Tibial nerve (tissue), 4 donors: ENCODE measurements at regions not wholly inside any gene's neighbourhood (a gene's known extent, or its start where the extent isn't known, plus 50 kb on each side); places are given as distances from the start of the nearest gene placed in this dataset.

Source experiments
- DNase-seq, 2 donors: peaks; one replicate each; pipeline ENCODE4 v3.0.0-alpha.2; 2019; ENCODE audit warnings: low spot score in 2 of 2
- H3K27ac ChIP-seq, 4 donors: fragments of 200-600 bp; sonication (generic) in 3 of 4; one replicate each; pipeline ENCODE4 v1.5.1; 2017 to 2019; ENCODE audit warnings: mild to moderate bottlenecking in 1 of 4
- H3K27me3 ChIP-seq, 2 donors: fragments of 200-600 bp; sonication (generic) in 1 of 2; one replicate each; pipeline versions ENCODE4 v1.5.1 to v1.6.0; 2017 to 2019
- H3K36me3 ChIP-seq, 3 donors: fragments of 200-600 bp; sonication (generic); one replicate each; pipeline ENCODE4 v1.5.1; 2018 to 2019
- H3K4me1 ChIP-seq, 4 donors: fragments of 200-600 bp; sonication (generic) in 3 of 4; one replicate each; pipeline ENCODE4 v1.5.1; 2017 to 2019
- H3K4me3 ChIP-seq, 4 donors: fragments of 200-600 bp; sonication (generic) in 3 of 4; one replicate each; pipeline ENCODE4 v1.5.1; 2017 to 2019; ENCODE audit warnings: mild to moderate bottlenecking in 1 of 4, moderate library complexity in 1 of 4
- H3K9me3 ChIP-seq, 4 donors: fragments of 200-600 bp; sonication (generic) in 3 of 4; one replicate each; pipeline ENCODE4 v1.5.1; 2017 to 2019
- EP300 ChIP-seq, 2 donors: sonication (generic); formaldehyde crosslinking; IDR thresholded peaks; one replicate each; pipeline ENCODE4 v1.6.1; 2017; ENCODE audit warnings: antibody characterized with exemption in 2 of 2, mild to moderate bottlenecking in 1 of 2
- POLR2A ChIP-seq, 2 donors: fragments of 450-650 bp; IDR thresholded peaks; one replicate each; pipeline ENCODE4 v1.6.1; 2017; ENCODE audit warnings: antibody characterized with exemption in 2 of 2, mild to moderate bottlenecking in 2 of 2, moderate library complexity in 2 of 2
- WGBS, 2 donors: methylation state at CpG; one replicate each; pipeline ENCODE4 v1.1.5; 2018; 5-methylcytosine and 5-hydroxymethylcytosine counted together
- TF ChIP-seq, protein P1 (sequence below), 5 experiments: fragments of 200-600 bp in 3 of 5; fragments of 450-650 bp in 2 of 5; sonication (generic) in 3 of 5; IDR thresholded peaks; one replicate each; pipeline ENCODE4 v1.5.1; 2016 to 2019; ENCODE audit warnings: antibody characterized with exemption in 5 of 5, mild to moderate bottlenecking in 3 of 5, moderate library complexity in 2 of 5

DNA sequence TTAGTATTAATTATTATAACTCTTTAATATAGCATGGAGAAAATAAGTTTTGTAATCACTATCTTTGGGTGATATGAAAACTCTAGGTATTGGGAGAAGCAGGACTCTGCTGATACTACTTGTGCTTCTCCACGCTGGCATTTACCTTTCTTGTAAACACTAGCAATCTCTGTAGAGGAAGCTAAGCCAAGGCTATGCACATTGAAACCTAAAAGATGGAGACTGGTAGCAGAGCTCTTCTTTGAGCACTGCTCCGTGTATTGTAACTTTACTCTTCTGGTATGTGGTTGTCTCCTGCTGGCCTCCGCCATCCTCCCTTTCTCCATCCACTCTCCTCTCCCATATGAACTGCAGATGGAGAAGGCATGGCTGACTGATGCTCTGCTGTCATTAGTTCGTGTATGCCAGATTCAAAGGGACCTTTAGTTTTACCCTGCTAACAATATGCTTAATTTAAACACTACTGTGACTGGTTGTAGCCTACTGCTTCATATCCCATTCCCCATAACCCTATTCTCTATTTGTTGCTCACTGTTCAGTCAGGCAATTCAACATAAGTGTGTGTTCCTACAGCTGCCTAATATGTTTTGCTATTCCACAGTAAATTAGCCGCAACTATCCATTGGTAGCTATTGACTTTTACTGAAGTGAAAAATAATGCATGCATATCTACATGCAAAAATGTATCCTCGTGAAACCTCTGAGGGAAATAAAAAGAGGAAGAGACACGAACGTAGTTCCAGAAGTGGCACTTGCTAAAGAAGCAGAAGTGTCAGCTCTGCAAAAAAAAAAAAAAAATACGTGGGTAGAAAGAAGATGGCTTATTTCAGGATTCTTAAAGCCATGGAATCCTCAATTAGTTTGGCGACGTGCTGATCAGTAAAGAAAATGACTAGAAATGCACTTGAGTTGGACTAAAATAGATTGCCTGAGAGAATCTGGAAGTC is 55.6 kb upstream of the CCSER1 start:
- TF ChIP-seq, protein P1, sequence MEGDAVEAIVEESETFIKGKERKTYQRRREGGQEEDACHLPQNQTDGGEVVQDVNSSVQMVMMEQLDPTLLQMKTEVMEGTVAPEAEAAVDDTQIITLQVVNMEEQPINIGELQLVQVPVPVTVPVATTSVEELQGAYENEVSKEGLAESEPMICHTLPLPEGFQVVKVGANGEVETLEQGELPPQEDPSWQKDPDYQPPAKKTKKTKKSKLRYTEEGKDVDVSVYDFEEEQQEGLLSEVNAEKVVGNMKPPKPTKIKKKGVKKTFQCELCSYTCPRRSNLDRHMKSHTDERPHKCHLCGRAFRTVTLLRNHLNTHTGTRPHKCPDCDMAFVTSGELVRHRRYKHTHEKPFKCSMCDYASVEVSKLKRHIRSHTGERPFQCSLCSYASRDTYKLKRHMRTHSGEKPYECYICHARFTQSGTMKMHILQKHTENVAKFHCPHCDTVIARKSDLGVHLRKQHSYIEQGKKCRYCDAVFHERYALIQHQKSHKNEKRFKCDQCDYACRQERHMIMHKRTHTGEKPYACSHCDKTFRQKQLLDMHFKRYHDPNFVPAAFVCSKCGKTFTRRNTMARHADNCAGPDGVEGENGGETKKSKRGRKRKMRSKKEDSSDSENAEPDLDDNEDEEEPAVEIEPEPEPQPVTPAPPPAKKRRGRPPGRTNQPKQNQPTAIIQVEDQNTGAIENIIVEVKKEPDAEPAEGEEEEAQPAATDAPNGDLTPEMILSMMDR (IDR thresholded peaks at IDR 0.05), result no peak
- no peak for TF ChIP-seq POLR2A (IDR thresholded peaks at IDR 0.05)
- TF ChIP-seq EP300 (IDR thresholded peaks at IDR 0.05), result no peak
- Histone ChIP-seq H3K9me3 (no peaks in the 10 kb centered on the region), H3K27me3 (no peaks in the 10 kb centered on the region), H3K27ac (no peak overlapping the region), H3K4me3 (no peak overlapping the region), H3K4me1 (no peaks in the 10 kb centered on the region), H3K36me3 (no peaks in the 10 kb centered on the region)
- 76 to 85% methylated on average over 11 of the region's 11 CpGs for WGBS, 2 donors
- DNase-seq, result no peak

- Histone ChIP-seq H3K27me3 (no peaks in the 10 kb centered on the region), H3K4me1 (no peaks in the 10 kb centered on the region), H3K27ac (no peak overlapping the region), H3K9me3 (no peaks in the 10 kb centered on the region), H3K36me3 (no peaks in the 10 kb centered on the region), H3K4me3 (no peak overlapping the region)
- 76 to 77% methylated on average over 3 of the region's 3 CpGs for WGBS, 2 donors
- TF ChIP-seq, protein P1 (IDR thresholded peaks at IDR 0.05), result no peak
- TF ChIP-seq EP300 (IDR thresholded peaks at IDR 0.05) (no peak), POLR2A (IDR thresholded peaks at IDR 0.05) (no peak)
- no peak for DNase-seq
Measured at GRCh38 chr4:90074322-90074886, 52.8 kb upstream of the CCSER1 start.
